ENCODE measurements at regions not wholly inside any gene's neighbourhood (a gene's known extent, or its start where the extent isn't known, plus 50 kb on each side); places are given as distances from the start of the nearest gene placed in this dataset.
"Not testable (repeated sequence)": the region's sequence is repeated elsewhere in the genome, so short reads cannot be mapped to it uniquely, and the experiment has no call there.

GRCh38 chr5:169371801-169372200, 70.9 kb upstream of the SLIT3 start:
- H2AFZ ChIP-seq (ENCODE audit: low read depth, low read length); H4K20me1 ChIP-seq (replicated peaks; ENCODE audit: control insufficient read depth, insufficient read depth, low read length); H3K9me3 ChIP-seq (replicated peaks; ENCODE audit: control insufficient read depth, insufficient read depth, low read depth, low read length); H3K9ac ChIP-seq (ENCODE audit: insufficient read depth in 1 of 2, low read depth in 2 of 2, low read length in 2 of 2); H3K4me3 ChIP-seq; DNase-seq (ENCODE audit: extremely low read depth in 1 of 4, low spot score in 3 of 4); ATAC-seq; H3K27ac ChIP-seq (ENCODE audit: extremely low read depth, low read depth, low read length); CTCF ChIA-PET (ENCODE audit: low intra/inter-chr PET ratio); H3K79me2 ChIP-seq (ENCODE audit: control insufficient read depth, insufficient read depth, low read length); in situ Hi-C loops (cut with MboI); H3K36me3 ChIP-seq (ENCODE audit: control insufficient read depth, insufficient read depth, low read length); H3K27me3 ChIP-seq (ENCODE audit: control insufficient read depth in 2 of 2, insufficient read depth in 2 of 2, low read length in 2 of 2); BruUV-seq (replicated peaks); H3K4me2 ChIP-seq (ENCODE audit: insufficient read depth, low read length); H3K9me1 ChIP-seq (ENCODE audit: control insufficient read depth, insufficient read depth, low read length); intact Hi-C loops (cut with micrococcal nuclease); FAIRE-seq; H3K4me1 ChIP-seq (replicated peaks in 1 of 2; ENCODE audit: control insufficient read depth in 2 of 2, insufficient read depth in 2 of 2, low read length in 2 of 2): not testable (repeated sequence)
- POLR2A ChIA-PET, result interaction anchor here (0.9 kb wide), 1 partner anchor 17 kb away, joined by 4 read pairs; no protein-coding TSS in a partner anchor
- 4% methylated on average over 2 of the region's 2 CpGs for WGBS (ENCODE audit: insufficient coverage, low coverage, missing lambda C conversion rate)

DNA sequence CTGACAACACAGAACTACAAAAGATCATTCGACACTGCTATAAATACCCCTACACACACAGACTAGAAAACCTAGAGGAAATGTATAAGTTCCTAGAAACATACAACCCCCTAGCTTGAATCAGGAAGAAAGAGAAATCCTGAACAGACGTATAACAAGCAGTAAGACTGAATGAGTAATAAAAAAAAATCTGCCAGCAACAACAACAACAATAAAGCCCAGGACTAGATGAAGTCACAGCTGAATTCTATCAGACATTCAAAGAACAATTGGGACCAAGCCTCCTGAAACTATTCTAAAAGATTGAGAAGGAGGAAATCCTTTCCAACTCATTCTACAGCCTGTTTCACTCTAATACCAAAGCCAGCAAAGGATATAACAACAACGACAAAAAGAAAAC, 68.2 kb upstream of the SLIT3 start:
- ChIA-PET POLR2A (no interaction called here), CTCF (ENCODE audit: low intra/inter-chr PET ratio) (no interaction called here)
- no peaks in the 10 kb centered on the region for H3K9me1 ChIP-seq (ENCODE audit: control insufficient read depth, insufficient read depth, low read length)
- BruUV-seq (replicated peaks), result no TSS peak
- WGBS (ENCODE audit: insufficient coverage, low coverage, missing lambda C conversion rate), result 0% methylated on average over 3 of the region's 3 CpGs
- H3K9me3 ChIP-seq (replicated peaks; ENCODE audit: control insufficient read depth, insufficient read depth, low read depth, low read length), result no peaks in the 10 kb centered on the region
- intact Hi-C loops (cut with micrococcal nuclease), result no loop called here
- no peak overlapping the region for H2AFZ ChIP-seq (ENCODE audit: low read depth, low read length)
- H3K27ac ChIP-seq (ENCODE audit: extremely low read depth, low read depth, low read length), result no peak overlapping the region
- H3K27me3 ChIP-seq (ENCODE audit: control insufficient read depth in 2 of 2, insufficient read depth in 2 of 2, low read length in 2 of 2), result no peaks in the 10 kb centered on the region
- H3K4me3 ChIP-seq, result no peak overlapping the region
- no peak for FAIRE-seq
- no peak for DNase-seq (ENCODE audit: extremely low read depth in 1 of 4, low spot score in 3 of 4)
- in situ Hi-C loops (cut with MboI), result no loop called here
- no peak for ATAC-seq
- H3K9ac ChIP-seq (ENCODE audit: insufficient read depth in 1 of 2, low read depth in 2 of 2, low read length in 2 of 2), result no peak overlapping the region
- no peak overlapping the region for H3K4me2 ChIP-seq (ENCODE audit: insufficient read depth, low read length)
- no peaks in the 10 kb centered on the region for H3K36me3 ChIP-seq (ENCODE audit: control insufficient read depth, insufficient read depth, low read length)
- H4K20me1 ChIP-seq (replicated peaks; ENCODE audit: control insufficient read depth, insufficient read depth, low read length), result no peaks in the 10 kb centered on the region
- H3K79me2 ChIP-seq (ENCODE audit: control insufficient read depth, insufficient read depth, low read length), result no peaks in the 10 kb centered on the region
- H3K4me1 ChIP-seq (replicated peaks in 1 of 2; ENCODE audit: control insufficient read depth in 2 of 2, insufficient read depth in 2 of 2, low read length in 2 of 2), result no peaks in the 10 kb centered on the region
- no peak for TF ChIP-seq ATF1 (CRISPR knock-in tag; IDR thresholded peaks at IDR 0.05)
- TF ChIP-seq ATF1 (tag; IDR thresholded peaks at IDR 0.05), result no peak
- TF ChIP-seq ZSCAN32 (CRISPR knock-in tag; IDR thresholded peaks at IDR 0.05), result no peak
- TF ChIP-seq MIER1 (IDR thresholded peaks at IDR 0.05; ENCODE audit: low read depth), result no peak
- TF ChIP-seq ZNF512 (tag; IDR thresholded peaks at IDR 0.05), result no peak
- TF ChIP-seq RBFOX2 (IDR thresholded peaks at IDR 0.05; ENCODE audit: low read depth, low read length), result no peak
- no peak for TF ChIP-seq COPS2 (conservative IDR thresholded peaks at IDR 0.05)
- no peak for TF ChIP-seq DLX4 (CRISPR knock-in tag; IDR thresholded peaks at IDR 0.05)
- TF ChIP-seq, protein P1, sequence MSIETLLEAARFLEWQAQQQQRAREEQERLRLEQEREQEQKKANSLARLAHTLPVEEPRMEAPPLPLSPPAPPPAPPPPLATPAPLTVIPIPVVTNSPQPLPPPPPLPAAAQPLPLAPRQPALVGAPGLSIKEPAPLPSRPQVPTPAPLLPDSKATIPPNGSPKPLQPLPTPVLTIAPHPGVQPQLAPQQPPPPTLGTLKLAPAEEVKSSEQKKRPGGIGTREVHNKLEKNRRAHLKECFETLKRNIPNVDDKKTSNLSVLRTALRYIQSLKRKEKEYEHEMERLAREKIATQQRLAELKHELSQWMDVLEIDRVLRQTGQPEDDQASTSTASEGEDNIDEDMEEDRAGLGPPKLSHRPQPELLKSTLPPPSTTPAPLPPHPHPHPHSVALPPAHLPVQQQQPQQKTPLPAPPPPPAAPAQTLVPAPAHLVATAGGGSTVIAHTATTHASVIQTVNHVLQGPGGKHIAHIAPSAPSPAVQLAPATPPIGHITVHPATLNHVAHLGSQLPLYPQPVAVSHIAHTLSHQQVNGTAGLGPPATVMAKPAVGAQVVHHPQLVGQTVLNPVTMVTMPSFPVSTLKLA (conservative IDR thresholded peaks at IDR 0.05), result no peak

Measured in K562 (cell line).